CD14-positive monocyte (primary cell): ENCODE measurements at regions not wholly inside any gene's neighbourhood (a gene's known extent, or its start where the extent isn't known, plus 50 kb on each side); places are given as distances from the start of the nearest gene placed in this dataset.
"Not testable (repeated sequence)": the region's sequence is repeated elsewhere in the genome, so short reads cannot be mapped to it uniquely, and the experiment has no call there.

ENCODE experiments used
- DNase-seq, 3 donors: peaks; one replicate each; pipeline ENCODE4 v3.0.0-alpha.2; 2011 to 2022
- H2AFZ ChIP-seq: 2 replicates; pipeline ENCODE4 v1.6.0; 2012; ENCODE audit warnings: mild to moderate bottlenecking, low read depth, low read length, inconsistent platforms; ENCODE audit not compliant: insufficient read depth, poor library complexity, severe bottlenecking
- H3K27ac ChIP-seq, 2 donors: 1 replicate in 1 of 2; 2 replicates in 1 of 2; pipeline ENCODE4 v1.5.1; 2012 to 2013; ENCODE audit warnings: low read length in 2 of 2, control low read depth in 1 of 2, inconsistent platforms in 1 of 2, low read depth in 1 of 2, mild to moderate bottlenecking in 1 of 2
- H3K27me3 ChIP-seq, 2 donors: one replicate each; pipeline versions ENCODE4 v1.6.0 to v1.6.1; 2011 to 2013; ENCODE audit warnings: low read length in 2 of 2; ENCODE audit not compliant: control insufficient read depth in 2 of 2, insufficient read depth in 2 of 2
- H3K36me3 ChIP-seq, 2 donors: replicated peaks in 1 of 2; 1 replicate in 1 of 2; 2 replicates in 1 of 2; pipeline versions ENCODE4 v1.5.1 to v1.6.1; 2012 to 2013; ENCODE audit warnings: low read length in 2 of 2, control low read depth in 1 of 2, inconsistent platforms in 1 of 2, mild to moderate bottlenecking in 1 of 2; ENCODE audit not compliant: insufficient read depth in 2 of 2, control insufficient read depth in 1 of 2
- H3K4me1 ChIP-seq, 2 donors: 1 replicate in 1 of 2; 2 replicates in 1 of 2; pipeline versions ENCODE4 v1.5.1 to v1.6.1; 2012 to 2013; ENCODE audit warnings: low read length in 2 of 2, control low read depth in 1 of 2, inconsistent platforms in 1 of 2, mild to moderate bottlenecking in 1 of 2, moderate library complexity in 1 of 2; ENCODE audit not compliant: insufficient read depth in 2 of 2, control insufficient read depth in 1 of 2
- H3K4me2 ChIP-seq: replicated peaks from 2 replicates; pipeline ENCODE3; 2012; ENCODE audit warnings: low read length, moderate library complexity, mild to moderate bottlenecking; ENCODE audit not compliant: poor library complexity, severe bottlenecking; ENCODE audit errors: extremely low read depth
- H3K4me3 ChIP-seq, 3 experiments: fragments of 200-600 bp in 1 of 3; sonication (generic) in 1 of 3; replicated peaks in 1 of 3; 1 replicate in 2 of 3; 2 replicates in 1 of 3; pipeline ENCODE4 v1.5.1; 2011 to 2013; ENCODE audit warnings: low read length in 3 of 3, mild to moderate bottlenecking in 3 of 3, control low read depth in 2 of 3, low read depth in 2 of 3, inconsistent platforms in 1 of 3, moderate library complexity in 1 of 3
- H3K79me2 ChIP-seq: 2 replicates; pipeline ENCODE4 v1.6.0; 2012; ENCODE audit warnings: mild to moderate bottlenecking, control low read depth, inconsistent platforms, low read length, moderate library complexity; ENCODE audit not compliant: insufficient read depth
- H3K9ac ChIP-seq: 2 replicates; pipeline ENCODE4 v1.6.0; 2017; ENCODE audit warnings: low read length, mild to moderate bottlenecking; ENCODE audit not compliant: insufficient read depth, poor library complexity, severe bottlenecking
- H3K9me3 ChIP-seq, 2 donors: replicated peaks in 1 of 2; 1 replicate in 1 of 2; 2 replicates in 1 of 2; pipeline versions ENCODE4 v1.5.1 to v1.6.1; 2012 to 2013; ENCODE audit warnings: low read length in 2 of 2, control low read depth in 1 of 2; ENCODE audit not compliant: control insufficient read depth in 1 of 2, insufficient read depth in 1 of 2
- H4K20me1 ChIP-seq: 2 replicates; pipeline ENCODE4 v1.6.0; 2012; ENCODE audit warnings: mild to moderate bottlenecking, low read length, control low read depth, moderate library complexity; ENCODE audit not compliant: insufficient read depth
- H3K27ac Mint-ChIP-seq, 7 donors: one replicate each; pipeline ENCODE4 v1.8.0; 2020; ENCODE audit warnings: mild to moderate bottlenecking in 7 of 7, mixed read lengths in 7 of 7, moderate library complexity in 6 of 7, inconsistent platforms in 2 of 7
- H3K27me3 Mint-ChIP-seq, 3 donors: one replicate each; pipeline ENCODE4 v1.8.0; 2021 to 2022; ENCODE audit warnings: low read depth in 3 of 3, mild to moderate bottlenecking in 3 of 3, mixed read lengths in 3 of 3, moderate library complexity in 3 of 3, inconsistent platforms in 1 of 3
- H3K36me3 Mint-ChIP-seq, 2 donors: one replicate each; pipeline ENCODE4 v1.8.0; 2020; ENCODE audit warnings: mixed read lengths in 2 of 2, inconsistent platforms in 1 of 2, mild to moderate bottlenecking in 1 of 2
- H3K4me1 Mint-ChIP-seq: one replicate; pipeline ENCODE4 v1.8.0; 2020; ENCODE audit warnings: mild to moderate bottlenecking, mixed read lengths
- H3K4me3 Mint-ChIP-seq, 2 donors: one replicate each; pipeline ENCODE4 v1.8.0; 2020; ENCODE audit warnings: mild to moderate bottlenecking in 2 of 2, mixed read lengths in 2 of 2, moderate library complexity in 1 of 2
- H3K9me3 Mint-ChIP-seq, 7 donors: one replicate each; pipeline ENCODE4 v1.8.0; 2020 to 2022; ENCODE audit warnings: mixed read lengths in 7 of 7, mild to moderate bottlenecking in 6 of 7, moderate library complexity in 6 of 7, inconsistent platforms in 2 of 7
- CTCF ChIP-seq: fragments of 200-600 bp; IDR thresholded peaks from one replicate; pipeline ENCODE4 v1.8.0; 2022; ENCODE audit warnings: antibody characterized with exemption, mild to moderate bottlenecking
- WGBS: methylation state at CpG from one replicate; pipeline ENCODE4 v1.1.5; 2013; ENCODE audit warnings: missing lambda C conversion rate; ENCODE audit not compliant: insufficient coverage; 5-methylcytosine and 5-hydroxymethylcytosine counted together
- intact Hi-C, 2 donors: fragments of 100-400 bp; cut with micrococcal nuclease; formaldehyde crosslinking; loops; one replicate each; pipeline versions ENCODE4 v1.15.0 to v1.15.1; 2023

- Mint-ChIP-seq H3K27ac (no peak overlapping the region), H3K9me3 (peaks cover 0 to 3% (median 2%) of the 10 kb centered on the region in 7 donors), H3K4me3 (no peak overlapping the region), H3K4me1 (no peaks in the 10 kb centered on the region), H3K27me3 (no peaks in the 10 kb centered on the region), H3K36me3 (no peaks in the 10 kb centered on the region)
- Histone ChIP-seq H3K27ac (no peak overlapping the region), H3K9me3 (no peaks in the 10 kb centered on the region), H3K4me1 (no peaks in the 10 kb centered on the region), H3K4me3 (no peak overlapping the region), H3K36me3 (no peaks in the 10 kb centered on the region), H2AFZ (no peak overlapping the region), H3K79me2 (no peaks in the 10 kb centered on the region), H4K20me1 (no peaks in the 10 kb centered on the region), H3K4me2 (no peak overlapping the region), H3K9ac (no peak overlapping the region), H3K27me3 (no peaks in the 10 kb centered on the region)
- no CpG with 5 or more reads among the region's 2 CpGs for WGBS
- no peak for TF ChIP-seq CTCF
- no peak for DNase-seq
- intact Hi-C loops, result no loop called here
Measured at GRCh38 chr6:68167604-68168003, 467.5 kb upstream of the ADGRB3 start.

GRCh38 chr6:68160812-68161211, 474.3 kb upstream of the ADGRB3 start:
- DNase-seq, H3K79me2 ChIP-seq, H3K27me3 Mint-ChIP-seq: not testable (repeated sequence)

More at GRCh38 chr6:68160812-68161211, 474.3 kb upstream of the ADGRB3 start:
- H2AFZ ChIP-seq, H3K36me3 ChIP-seq, H3K4me3 Mint-ChIP-seq, H3K4me3 ChIP-seq, H3K9ac ChIP-seq, H3K4me1 ChIP-seq, H4K20me1 ChIP-seq, H3K27me3 ChIP-seq, H3K36me3 Mint-ChIP-seq, H3K27ac Mint-ChIP-seq, H3K4me2 ChIP-seq, intact Hi-C loops, H3K4me1 Mint-ChIP-seq, H3K27ac ChIP-seq: not testable (repeated sequence)
- peaks cover 0 to 15% (median 5%) of the 10 kb centered on the region in 7 donors for H3K9me3 Mint-ChIP-seq
- 100% methylated on average over 3 of the region's 3 CpGs for WGBS
- peaks cover 8 to 17% of the 10 kb centered on the region in 2 donors for H3K9me3 ChIP-seq
